ENCODE measurements at regions not wholly inside any gene's neighbourhood (a gene's known extent, or its start where the extent isn't known, plus 50 kb on each side); places are given as distances from the start of the nearest gene placed in this dataset.

- TF ChIP-seq, protein P1, sequence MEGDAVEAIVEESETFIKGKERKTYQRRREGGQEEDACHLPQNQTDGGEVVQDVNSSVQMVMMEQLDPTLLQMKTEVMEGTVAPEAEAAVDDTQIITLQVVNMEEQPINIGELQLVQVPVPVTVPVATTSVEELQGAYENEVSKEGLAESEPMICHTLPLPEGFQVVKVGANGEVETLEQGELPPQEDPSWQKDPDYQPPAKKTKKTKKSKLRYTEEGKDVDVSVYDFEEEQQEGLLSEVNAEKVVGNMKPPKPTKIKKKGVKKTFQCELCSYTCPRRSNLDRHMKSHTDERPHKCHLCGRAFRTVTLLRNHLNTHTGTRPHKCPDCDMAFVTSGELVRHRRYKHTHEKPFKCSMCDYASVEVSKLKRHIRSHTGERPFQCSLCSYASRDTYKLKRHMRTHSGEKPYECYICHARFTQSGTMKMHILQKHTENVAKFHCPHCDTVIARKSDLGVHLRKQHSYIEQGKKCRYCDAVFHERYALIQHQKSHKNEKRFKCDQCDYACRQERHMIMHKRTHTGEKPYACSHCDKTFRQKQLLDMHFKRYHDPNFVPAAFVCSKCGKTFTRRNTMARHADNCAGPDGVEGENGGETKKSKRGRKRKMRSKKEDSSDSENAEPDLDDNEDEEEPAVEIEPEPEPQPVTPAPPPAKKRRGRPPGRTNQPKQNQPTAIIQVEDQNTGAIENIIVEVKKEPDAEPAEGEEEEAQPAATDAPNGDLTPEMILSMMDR (IDR thresholded peaks at IDR 0.05): no peak
- TF ChIP-seq POLR2A (IDR thresholded peaks at IDR 0.05): no peak
Observed at GRCh38 chr2:145771525-145771924, 1251.6 kb upstream of the ZEB2 start.

All from Peyer's patch (tissue), 4 donors.